HG03103 (cell line): ENCODE measurements at regions not wholly inside any gene's neighbourhood (a gene's known extent, or its start where the extent isn't known, plus 50 kb on each side); places are given as distances from the start of the nearest gene placed in this dataset.

Experiments
- ATAC-seq: cut with Tn5 transposase; IDR thresholded peaks from one replicate; pipeline ENCODE4 v1.9.1; 2021; ENCODE audit warnings: low read depth; ENCODE audit not compliant: unreplicated experiment

DNA sequence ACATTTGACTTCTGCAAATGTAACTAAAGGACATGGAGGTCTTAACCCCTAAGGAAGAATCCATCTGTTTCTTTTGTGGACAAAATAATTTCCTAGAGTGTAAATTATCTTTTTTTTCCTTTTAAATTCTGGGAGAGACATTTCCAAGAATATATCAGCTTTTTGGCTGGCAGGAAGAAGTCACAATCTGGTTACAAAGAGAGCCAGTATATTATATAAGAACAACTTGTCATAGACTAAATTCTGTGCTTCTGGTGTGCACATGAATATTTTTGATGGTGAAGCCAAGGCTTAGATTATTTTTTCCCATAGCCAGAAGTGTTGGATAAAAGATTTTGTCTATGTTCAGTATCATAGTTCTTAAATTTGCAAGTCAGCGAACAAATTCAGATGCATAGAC, 500.6 kb downstream of the XIRP2 start:
- no peak for ATAC-seq

DNA sequence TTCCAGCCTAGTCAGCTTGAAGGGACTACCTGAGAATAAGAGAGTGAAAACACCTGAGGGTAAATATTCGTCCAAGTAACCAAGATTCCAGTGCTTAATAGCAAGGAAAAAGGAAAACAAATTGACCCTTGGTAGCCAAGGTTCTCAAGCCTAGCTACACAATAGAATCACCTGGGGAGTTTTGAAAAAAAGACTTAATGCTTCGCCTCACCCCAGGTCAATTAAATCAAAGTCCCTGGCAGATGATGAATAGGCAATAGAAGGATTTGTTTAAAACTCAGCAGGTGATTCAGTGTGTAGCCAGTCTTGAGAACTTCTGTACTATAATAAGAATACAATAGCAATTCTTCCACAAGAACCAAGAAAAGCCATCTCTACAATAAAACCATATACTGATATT, 500.2 kb downstream of the XIRP2 start:
- no peak for ATAC-seq

DNA sequence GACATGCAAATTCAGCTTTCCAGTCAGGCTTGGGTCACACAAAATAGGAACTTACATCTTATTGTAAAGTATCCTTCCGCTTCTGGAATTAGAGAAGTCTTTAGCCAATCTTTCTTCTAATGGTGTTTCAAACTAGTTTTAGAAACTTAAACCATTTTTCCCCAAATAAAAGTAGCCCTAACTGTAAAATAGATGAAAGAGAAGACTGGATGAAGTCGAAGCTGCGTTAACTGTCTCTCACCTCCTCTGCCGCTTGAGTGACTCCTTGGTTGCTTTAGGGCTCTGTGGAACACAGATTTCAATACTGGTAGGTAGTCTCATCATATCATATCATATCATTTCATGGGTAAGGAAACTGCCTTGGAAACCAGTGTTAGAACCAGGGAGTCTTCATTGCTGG, 498.4 kb downstream of the XIRP2 start:
- no peak for ATAC-seq

GRCh38 chr2:167383610-167384194, 495.4 kb downstream of the XIRP2 start:
- no peak for ATAC-seq

- no peak for ATAC-seq
Observed at GRCh38 chr2:167381349-167381748, 493.1 kb downstream of the XIRP2 start.

GRCh38 chr2:167380555-167380954, 492.3 kb downstream of the XIRP2 start:
- no peak for ATAC-seq

- ATAC-seq, result no peak
Observed at GRCh38 chr2:167380094-167380493, 491.8 kb downstream of the XIRP2 start.

DNA sequence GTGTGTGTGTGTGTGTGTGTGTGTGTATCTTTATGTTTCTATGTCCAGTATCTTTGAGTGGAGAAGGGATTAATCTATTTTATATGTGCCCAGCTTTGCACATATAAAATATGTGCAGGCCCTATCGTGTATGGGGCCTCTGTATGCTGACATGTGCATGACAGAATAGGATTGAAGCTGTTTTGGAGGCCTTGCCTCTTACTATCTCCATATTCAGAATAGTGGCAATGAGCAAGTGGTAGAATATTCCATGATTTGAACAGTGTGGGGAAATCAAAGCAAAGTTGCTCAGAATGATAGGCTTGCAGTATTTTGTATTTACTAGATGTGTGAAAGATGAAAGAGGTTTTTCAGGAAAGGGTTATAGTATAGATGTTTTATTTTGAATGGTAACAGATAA, 480.8 kb downstream of the XIRP2 start:
- no peak for ATAC-seq

DNA sequence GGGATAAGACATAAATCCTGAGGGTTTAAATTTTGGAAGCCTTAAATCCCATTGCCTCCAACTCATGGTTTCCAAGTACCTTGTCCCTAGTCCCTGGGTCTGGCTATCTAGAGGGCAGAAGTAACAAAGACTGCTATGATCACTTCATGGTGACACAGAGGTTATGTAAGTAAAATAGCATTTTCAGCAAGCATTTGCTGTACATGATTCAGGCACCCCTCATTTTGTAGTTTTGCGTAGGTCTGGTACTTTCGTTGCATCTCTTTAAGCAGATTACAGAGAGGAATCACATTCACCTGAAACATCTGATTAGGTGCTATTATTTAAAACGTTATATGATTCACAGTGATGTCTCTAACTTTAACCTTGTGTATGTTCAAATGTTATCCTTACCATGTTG, 480.1 kb downstream of the XIRP2 start:
- no peak for ATAC-seq

- ATAC-seq, result no peak
Observed at GRCh38 chr2:167365216-167365615, 476.9 kb downstream of the XIRP2 start.

- ATAC-seq, result no peak
Observed at GRCh38 chr2:167361426-167361825, 473.1 kb downstream of the XIRP2 start.

- ATAC-seq, result no peak
Observed at GRCh38 chr2:167355821-167356220, 467.5 kb downstream of the XIRP2 start.

- ATAC-seq, result no peak
Observed at GRCh38 chr2:167353605-167354280, 465.5 kb downstream of the XIRP2 start.

DNA sequence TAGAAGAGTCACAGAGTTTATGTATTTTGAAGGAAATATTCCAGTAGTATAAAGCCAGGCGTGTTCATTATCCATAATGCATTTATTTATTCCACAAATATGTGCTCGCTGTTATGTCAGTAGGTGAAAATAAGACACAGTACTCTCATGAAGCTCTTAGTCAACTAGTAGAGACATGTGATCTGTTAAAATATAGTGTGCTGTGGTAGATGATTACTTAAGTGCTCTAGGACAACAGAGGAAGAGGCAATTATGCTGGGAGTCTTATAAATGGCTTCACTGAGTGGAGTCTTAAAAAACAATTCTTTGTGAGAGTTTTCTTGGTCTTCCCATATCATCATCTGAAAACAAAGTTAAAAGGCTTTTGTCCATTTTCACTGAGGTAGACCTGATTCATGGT, 457.3 kb downstream of the XIRP2 start:
- ATAC-seq, result no peak

DNA sequence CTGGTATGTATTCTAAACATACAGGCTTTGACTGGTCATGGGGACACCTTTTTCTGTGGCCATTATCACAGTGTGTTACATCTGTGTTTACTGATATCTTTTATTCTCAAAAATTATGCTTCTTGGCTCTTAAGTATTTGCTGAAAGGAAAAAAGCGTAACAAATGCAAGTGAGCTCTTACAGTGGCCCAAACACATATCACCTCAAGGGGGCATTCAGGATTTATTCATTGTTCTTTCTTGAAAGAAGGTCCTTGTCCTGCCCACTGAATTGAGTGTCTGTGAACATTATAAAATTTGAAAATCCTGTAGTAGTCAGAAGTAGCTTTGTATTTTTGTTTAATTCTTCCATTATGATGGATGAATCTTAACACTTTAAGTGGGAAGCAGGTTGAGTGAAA, 454.5 kb downstream of the XIRP2 start:
- ATAC-seq, result no peak

GRCh38 chr2:167340322-167340721, 452.0 kb downstream of the XIRP2 start:
- ATAC-seq, result no peak

DNA sequence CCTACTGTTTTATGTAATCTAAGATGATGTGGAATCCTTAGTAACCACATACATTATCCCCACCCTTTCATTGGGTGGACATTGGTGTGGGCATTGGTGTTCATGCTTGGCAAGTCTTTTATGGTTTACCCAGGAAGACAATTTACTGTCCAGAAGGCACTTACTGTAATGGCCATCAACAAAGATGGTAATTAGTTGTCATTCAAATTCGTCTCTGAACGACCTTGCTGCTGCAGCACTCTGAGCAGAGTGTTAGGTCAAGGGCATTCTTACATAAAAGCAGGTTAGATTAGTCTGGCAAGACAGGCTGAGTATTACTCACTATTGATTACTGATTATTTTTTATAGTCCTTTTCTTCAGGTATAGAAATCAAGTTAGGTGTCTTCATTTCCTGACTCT, 447.9 kb downstream of the XIRP2 start:
- ATAC-seq, result no peak

- no peak for ATAC-seq
Observed at GRCh38 chr2:167335541-167335992, 447.3 kb downstream of the XIRP2 start.

DNA sequence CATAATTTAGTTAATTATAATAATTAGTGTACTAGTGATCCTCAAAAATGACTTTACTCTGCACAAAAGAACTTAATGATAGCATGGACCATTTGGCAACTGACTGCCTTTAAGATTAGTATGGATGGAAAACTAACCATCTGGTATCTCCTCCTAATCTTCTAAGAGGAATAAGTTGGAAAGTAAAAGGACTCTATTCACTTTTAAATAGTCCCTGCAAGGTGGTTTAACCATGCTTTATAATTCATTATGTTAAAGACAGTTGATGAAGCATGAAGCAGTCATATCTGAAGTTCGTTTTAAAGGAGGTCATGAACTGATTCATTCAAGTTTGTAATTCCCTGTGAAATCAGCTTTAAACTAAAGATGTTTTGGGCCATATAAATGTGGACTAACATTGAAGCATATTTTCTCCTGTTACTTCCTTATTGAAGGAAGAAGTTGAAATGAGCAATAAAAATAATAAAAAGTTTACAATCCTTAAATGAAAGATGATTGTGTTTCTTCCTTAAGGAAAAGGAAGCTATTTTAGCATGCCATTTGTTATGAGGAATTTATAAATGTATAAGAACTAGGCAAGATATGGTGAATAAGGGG, 446.0 kb downstream of the XIRP2 start:
- ATAC-seq, result no peak

- ATAC-seq, result no peak
Observed at GRCh38 chr2:167333245-167333644, 445.0 kb downstream of the XIRP2 start.

DNA sequence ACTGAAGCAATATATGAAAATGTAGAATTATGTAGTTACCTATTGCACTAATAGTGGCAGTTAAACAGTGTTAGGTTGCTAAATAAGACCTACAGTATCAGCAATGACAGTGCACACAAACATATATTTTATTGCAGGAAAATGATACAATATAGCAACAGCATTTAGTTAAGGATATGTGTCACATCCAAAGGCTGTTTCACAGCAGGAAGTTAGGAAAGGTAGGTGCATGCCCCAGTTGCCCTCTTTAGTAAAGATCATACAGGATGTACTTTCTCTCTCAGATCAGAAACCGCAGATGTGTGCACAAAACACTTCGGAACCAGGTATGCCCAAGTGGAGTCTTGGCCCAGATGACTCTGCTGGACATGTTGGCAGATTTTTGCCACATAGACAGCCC, 444.1 kb downstream of the XIRP2 start:
- no peak for ATAC-seq

DNA sequence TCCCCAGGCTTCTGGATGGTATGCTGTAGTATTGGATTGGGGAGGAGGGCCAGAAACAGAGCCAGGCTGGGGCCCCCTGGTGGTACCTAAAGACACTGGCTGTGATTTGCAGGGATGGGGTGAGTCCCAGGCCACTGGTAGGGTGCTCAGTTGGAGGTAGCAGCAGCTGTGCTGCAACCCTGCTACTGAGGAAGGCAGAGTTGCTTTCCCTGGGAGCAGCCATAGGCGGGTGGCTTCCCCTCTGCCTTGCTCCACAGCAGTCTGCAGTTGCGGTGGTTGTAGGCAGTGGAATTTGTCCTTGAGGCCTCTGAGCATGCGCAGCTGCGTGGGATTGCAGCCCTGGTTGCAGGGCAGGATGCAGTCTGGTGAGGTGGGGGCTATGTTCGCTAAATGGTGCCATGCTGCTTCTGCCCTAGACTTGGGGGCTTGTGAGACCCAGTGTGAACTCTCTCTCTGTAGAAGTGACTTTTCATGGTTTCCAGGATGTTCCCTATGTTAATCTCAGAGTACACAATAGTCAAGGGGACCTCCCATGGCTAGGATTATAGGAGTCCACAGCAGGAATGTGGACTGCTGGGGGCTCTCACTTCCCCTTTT, 443.5 kb downstream of the XIRP2 start:
- peak; percentile 74 for ATAC-seq
